ENCODE measurements at regions not wholly inside any gene's neighbourhood (a gene's known extent, or its start where the extent isn't known, plus 50 kb on each side); places are given as distances from the start of the nearest gene placed in this dataset.

GRCh38 chr6:6918216-6918983, 189.4 kb upstream of the RREB1 start:
- TF ChIP-seq CTCF (IDR thresholded peaks at IDR 0.05) = no peak
- DNase-seq (ENCODE audit: low spot score) = no peak
- Mint-ChIP-seq H3K4me1 (ENCODE audit: low read depth) (peaks cover 13% of the 10 kb centered on the region), H3K9me3 (ENCODE audit: low read depth) (no peaks in the 10 kb centered on the region), H3K4me3 (ENCODE audit: unreplicated experiment) (no peak overlapping the region), H3K36me3 (ENCODE audit: low read depth) (no peaks in the 10 kb centered on the region), H3K27me3 (ENCODE audit: low read depth) (peaks cover 5% of the 10 kb centered on the region), H3K27ac (ENCODE audit: unreplicated experiment) (no peak overlapping the region)

- H3K36me3 Mint-ChIP-seq (ENCODE audit: low read depth) = no peaks in the 10 kb centered on the region
- DNase-seq (ENCODE audit: low spot score) = no peak
- no peak for TF ChIP-seq CTCF (IDR thresholded peaks at IDR 0.05)
- no peak overlapping the region for H3K27ac Mint-ChIP-seq (ENCODE audit: unreplicated experiment)
- peaks cover 2% of the 10 kb centered on the region for H3K27me3 Mint-ChIP-seq (ENCODE audit: low read depth)
- no peaks in the 10 kb centered on the region for H3K9me3 Mint-ChIP-seq (ENCODE audit: low read depth)
- H3K4me3 Mint-ChIP-seq (ENCODE audit: unreplicated experiment) = no peak overlapping the region
- peaks cover 13% of the 10 kb centered on the region for H3K4me1 Mint-ChIP-seq (ENCODE audit: low read depth)
Observed at GRCh38 chr6:6919173-6919572, 188.6 kb upstream of the RREB1 start.

- Mint-ChIP-seq H3K27me3 (ENCODE audit: low read depth) (peaks cover 2% of the 10 kb centered on the region), H3K9me3 (ENCODE audit: low read depth) (no peaks in the 10 kb centered on the region), H3K27ac (ENCODE audit: unreplicated experiment) (no peak overlapping the region)
Observed at GRCh38 chr6:6920114-6920986, 187.4 kb upstream of the RREB1 start.

GRCh38 chr6:6920987-6921313, 186.8 kb upstream of the RREB1 start:
- TF ChIP-seq CTCF (IDR thresholded peaks at IDR 0.05) = no peak
- H3K36me3 Mint-ChIP-seq (ENCODE audit: low read depth) = no peaks in the 10 kb centered on the region
- H3K4me1 Mint-ChIP-seq (ENCODE audit: low read depth) = peaks cover 7% of the 10 kb centered on the region
- no peak overlapping the region for H3K4me3 Mint-ChIP-seq (ENCODE audit: unreplicated experiment)
- H3K9me3 Mint-ChIP-seq (ENCODE audit: low read depth) = no peaks in the 10 kb centered on the region
- peaks cover 2% of the 10 kb centered on the region for H3K27me3 Mint-ChIP-seq (ENCODE audit: low read depth)
- H3K27ac Mint-ChIP-seq (ENCODE audit: unreplicated experiment) = no peak overlapping the region
- no peak for DNase-seq (ENCODE audit: low spot score)

More at GRCh38 chr6:6920114-6920986, 187.4 kb upstream of the RREB1 start:
- no peak for DNase-seq (ENCODE audit: low spot score)
- no peak for TF ChIP-seq CTCF (IDR thresholded peaks at IDR 0.05)
- H3K4me3 Mint-ChIP-seq (ENCODE audit: unreplicated experiment) = no peak overlapping the region
- peaks cover 13% of the 10 kb centered on the region for H3K4me1 Mint-ChIP-seq (ENCODE audit: low read depth)
- no peaks in the 10 kb centered on the region for H3K36me3 Mint-ChIP-seq (ENCODE audit: low read depth)

GRCh38 chr6:6922166-6922565, 185.6 kb upstream of the RREB1 start:
- Mint-ChIP-seq H3K27me3 (ENCODE audit: low read depth) (peaks cover 6% of the 10 kb centered on the region), H3K4me3 (ENCODE audit: unreplicated experiment) (no peak overlapping the region), H3K9me3 (ENCODE audit: low read depth) (no peaks in the 10 kb centered on the region), H3K4me1 (ENCODE audit: low read depth) (no peaks in the 10 kb centered on the region), H3K36me3 (ENCODE audit: low read depth) (no peaks in the 10 kb centered on the region), H3K27ac (ENCODE audit: unreplicated experiment) (no peak overlapping the region)
- TF ChIP-seq CTCF (IDR thresholded peaks at IDR 0.05) = no peak
- DNase-seq (ENCODE audit: low spot score) = no peak
